NT2/D1 (cell line): ENCODE measurements at regions not wholly inside any gene's neighbourhood (a gene's known extent, or its start where the extent isn't known, plus 50 kb on each side); places are given as distances from the start of the nearest gene placed in this dataset.

Source experiments
- YY1 ChIP-seq: IDR thresholded peaks from 2 replicates; pipeline ENCODE4 v1.6.1; 2011; ENCODE audit not compliant: insufficient read length, insufficient read depth
- ZNF274 ChIP-seq: IDR thresholded peaks from 2 replicates; pipeline ENCODE4 v1.6.1; 2011; ENCODE audit warnings: mild to moderate bottlenecking, low read depth, low read length

GRCh38 chr13:111586291-111586690, 265.8 kb downstream of the TEX29 start:
- no peak for TF ChIP-seq ZNF274
- no peak for TF ChIP-seq YY1
